ENCODE measurements at regions not wholly inside any gene's neighbourhood (a gene's known extent, or its start where the extent isn't known, plus 50 kb on each side); places are given as distances from the start of the nearest gene placed in this dataset.

- intact Hi-C loops (cut with micrococcal nuclease), result no loop called here
- Mint-ChIP-seq H3K4me3 (no peak overlapping the region), H3K27me3 (ENCODE audit: low read depth in 3 of 3) (peaks cover 1 to 5% (median 4%) of the 10 kb centered on the region in 3 donors), H3K4me1 (no peaks in the 10 kb centered on the region), H3K27ac (no peak overlapping the region), H3K36me3 (no peaks in the 10 kb centered on the region), H3K9me3 (peaks cover 0 to 6% (median 4%) of the 10 kb centered on the region in 7 donors)
- WGBS (ENCODE audit: insufficient coverage), result no CpG with 5 or more reads among the region's 1 CpG
- no peaks in the 10 kb centered on the region for H3K36me3 ChIP-seq (replicated peaks in 1 of 2; ENCODE audit: control insufficient read depth in 1 of 2, insufficient read depth in 2 of 2, low read length in 2 of 2)
- no peak overlapping the region for H3K27ac ChIP-seq (ENCODE audit: low read depth in 1 of 2, low read length in 2 of 2)
- no peak overlapping the region for H2AFZ ChIP-seq (ENCODE audit: insufficient read depth, low read depth, low read length, poor library complexity, severe bottlenecking)
- H4K20me1 ChIP-seq (ENCODE audit: insufficient read depth, low read length), result no peaks in the 10 kb centered on the region
- H3K79me2 ChIP-seq (ENCODE audit: insufficient read depth, low read length), result no peaks in the 10 kb centered on the region
- no peaks in the 10 kb centered on the region for H3K4me1 ChIP-seq (ENCODE audit: control insufficient read depth in 1 of 2, insufficient read depth in 2 of 2, low read length in 2 of 2)
- H3K4me2 ChIP-seq (replicated peaks; ENCODE audit: extremely low read depth, low read length, poor library complexity, severe bottlenecking), result no peak overlapping the region
- no peaks in the 10 kb centered on the region for H3K27me3 ChIP-seq (ENCODE audit: control insufficient read depth in 2 of 2, insufficient read depth in 2 of 2, low read length in 2 of 2)
- TF ChIP-seq CTCF (IDR thresholded peaks at IDR 0.05), result no peak
- H3K9me3 ChIP-seq (replicated peaks in 1 of 2; ENCODE audit: control insufficient read depth in 1 of 2, insufficient read depth in 1 of 2, low read length in 2 of 2), result no peaks in the 10 kb centered on the region
- H3K9ac ChIP-seq (ENCODE audit: insufficient read depth, low read length, poor library complexity, severe bottlenecking), result no peak overlapping the region
- H3K4me3 ChIP-seq (replicated peaks in 1 of 3; ENCODE audit: low read depth in 2 of 3, low read length in 3 of 3), result no peak overlapping the region
- no peak for DNase-seq
These were observed 106.8 kb upstream of the SIX3 start for GRCh38 chr2:44834656-44835055.

GRCh38 chr2:44836174-44836573, 105.3 kb upstream of the SIX3 start:
- H3K27ac ChIP-seq (ENCODE audit: low read depth in 1 of 2, low read length in 2 of 2), result no peak overlapping the region
- no peak for TF ChIP-seq CTCF (IDR thresholded peaks at IDR 0.05)
- H3K9me3 Mint-ChIP-seq, result peaks cover 0 to 6% (median 3%) of the 10 kb centered on the region in 7 donors
- no peaks in the 10 kb centered on the region for H3K4me1 Mint-ChIP-seq
- H4K20me1 ChIP-seq (ENCODE audit: insufficient read depth, low read length), result no peaks in the 10 kb centered on the region
- no peak overlapping the region for H3K4me3 ChIP-seq (replicated peaks in 1 of 3; ENCODE audit: low read depth in 2 of 3, low read length in 3 of 3)
- WGBS (ENCODE audit: insufficient coverage), result 93% methylated on average over 3 of the region's 8 CpGs
- H3K4me2 ChIP-seq (replicated peaks; ENCODE audit: extremely low read depth, low read length, poor library complexity, severe bottlenecking), result no peak overlapping the region
- H3K9me3 ChIP-seq (replicated peaks in 1 of 2; ENCODE audit: control insufficient read depth in 1 of 2, insufficient read depth in 1 of 2, low read length in 2 of 2), result no peaks in the 10 kb centered on the region
- no peaks in the 10 kb centered on the region for H3K36me3 ChIP-seq (replicated peaks in 1 of 2; ENCODE audit: control insufficient read depth in 1 of 2, insufficient read depth in 2 of 2, low read length in 2 of 2)
- DNase-seq, result no peak
- peaks cover 1 to 10% (median 2%) of the 10 kb centered on the region in 3 donors for H3K27me3 Mint-ChIP-seq (ENCODE audit: low read depth in 3 of 3)
- no peaks in the 10 kb centered on the region for H3K36me3 Mint-ChIP-seq
- no peaks in the 10 kb centered on the region for H3K79me2 ChIP-seq (ENCODE audit: insufficient read depth, low read length)
- H3K9ac ChIP-seq (ENCODE audit: insufficient read depth, low read length, poor library complexity, severe bottlenecking), result no peak overlapping the region
- intact Hi-C loops (cut with micrococcal nuclease), result no loop called here
- H3K27me3 ChIP-seq (ENCODE audit: control insufficient read depth in 2 of 2, insufficient read depth in 2 of 2, low read length in 2 of 2), result no peaks in the 10 kb centered on the region
- H3K4me3 Mint-ChIP-seq, result no peak overlapping the region
- no peak overlapping the region for H3K27ac Mint-ChIP-seq
- no peaks in the 10 kb centered on the region for H3K4me1 ChIP-seq (ENCODE audit: control insufficient read depth in 1 of 2, insufficient read depth in 2 of 2, low read length in 2 of 2)
- H2AFZ ChIP-seq (ENCODE audit: insufficient read depth, low read depth, low read length, poor library complexity, severe bottlenecking), result no peak overlapping the region

Measured in CD14-positive monocyte (primary cell).